ENCODE measurements at regions not wholly inside any gene's neighbourhood (a gene's known extent, or its start where the extent isn't known, plus 50 kb on each side); places are given as distances from the start of the nearest gene placed in this dataset.

GRCh38 chr16:51636920-51637769 is 486.1 kb upstream of the SALL1 start:
- H3K9me3 ChIP-seq (ENCODE audit: control insufficient read depth, insufficient read depth, low read length) = peaks cover 9% of the 10 kb centered on the region
- no peak overlapping the region for H3K4me3 Mint-ChIP-seq
- peaks cover 11% of the 10 kb centered on the region for H3K36me3 Mint-ChIP-seq
- TF ChIP-seq, protein P1, sequence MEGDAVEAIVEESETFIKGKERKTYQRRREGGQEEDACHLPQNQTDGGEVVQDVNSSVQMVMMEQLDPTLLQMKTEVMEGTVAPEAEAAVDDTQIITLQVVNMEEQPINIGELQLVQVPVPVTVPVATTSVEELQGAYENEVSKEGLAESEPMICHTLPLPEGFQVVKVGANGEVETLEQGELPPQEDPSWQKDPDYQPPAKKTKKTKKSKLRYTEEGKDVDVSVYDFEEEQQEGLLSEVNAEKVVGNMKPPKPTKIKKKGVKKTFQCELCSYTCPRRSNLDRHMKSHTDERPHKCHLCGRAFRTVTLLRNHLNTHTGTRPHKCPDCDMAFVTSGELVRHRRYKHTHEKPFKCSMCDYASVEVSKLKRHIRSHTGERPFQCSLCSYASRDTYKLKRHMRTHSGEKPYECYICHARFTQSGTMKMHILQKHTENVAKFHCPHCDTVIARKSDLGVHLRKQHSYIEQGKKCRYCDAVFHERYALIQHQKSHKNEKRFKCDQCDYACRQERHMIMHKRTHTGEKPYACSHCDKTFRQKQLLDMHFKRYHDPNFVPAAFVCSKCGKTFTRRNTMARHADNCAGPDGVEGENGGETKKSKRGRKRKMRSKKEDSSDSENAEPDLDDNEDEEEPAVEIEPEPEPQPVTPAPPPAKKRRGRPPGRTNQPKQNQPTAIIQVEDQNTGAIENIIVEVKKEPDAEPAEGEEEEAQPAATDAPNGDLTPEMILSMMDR (IDR thresholded peaks at IDR 0.05) = no peak
- WGBS (ENCODE audit: insufficient coverage) = 39% methylated on average over 14 of the region's 16 CpGs
- intact Hi-C loops (cut with micrococcal nuclease) = no loop called here
- no peaks in the 10 kb centered on the region for H3K36me3 ChIP-seq (ENCODE audit: control insufficient read depth, insufficient read depth, low read length)
- ATAC-seq = no peak
- H3K4me3 ChIP-seq (ENCODE audit: low read length) = no peak overlapping the region
- H3K9me3 Mint-ChIP-seq = peaks cover 9 to 15% of the 10 kb centered on the region in 2 donors
- no peaks in the 10 kb centered on the region for H3K4me1 ChIP-seq (ENCODE audit: control insufficient read depth, insufficient read depth, low read length)
- no peak overlapping the region for H3K27ac Mint-ChIP-seq
- no peak for DNase-seq
- H3K27me3 ChIP-seq (ENCODE audit: control insufficient read depth, insufficient read depth, low read length) = no peaks in the 10 kb centered on the region
- H3K27ac ChIP-seq (ENCODE audit: low read length) = no peak overlapping the region
- no peaks in the 10 kb centered on the region for H3K27me3 Mint-ChIP-seq (ENCODE audit: low read depth in 2 of 2)
- H3K4me1 Mint-ChIP-seq = no peaks in the 10 kb centered on the region

- intact Hi-C loops (cut with micrococcal nuclease) = no loop called here
- Histone ChIP-seq H3K27me3 (ENCODE audit: control insufficient read depth, insufficient read depth, low read length) (no peaks in the 10 kb centered on the region), H3K27ac (ENCODE audit: low read length) (no peak overlapping the region), H3K4me3 (ENCODE audit: low read length) (no peak overlapping the region), H3K9me3 (ENCODE audit: control insufficient read depth, insufficient read depth, low read length) (peaks cover 6% of the 10 kb centered on the region), H3K36me3 (ENCODE audit: control insufficient read depth, insufficient read depth, low read length) (no peaks in the 10 kb centered on the region), H3K4me1 (ENCODE audit: control insufficient read depth, insufficient read depth, low read length) (no peaks in the 10 kb centered on the region)
- peaks cover 13% of the 10 kb centered on the region for H3K36me3 Mint-ChIP-seq
- peaks cover 6 to 9% of the 10 kb centered on the region in 2 donors for H3K9me3 Mint-ChIP-seq
- ATAC-seq (no peak), DNase-seq (no peak)
- 6% methylated on average over 4 of the region's 4 CpGs for WGBS (ENCODE audit: insufficient coverage)
- no peak overlapping the region for H3K4me3 Mint-ChIP-seq
- H3K27me3 Mint-ChIP-seq (ENCODE audit: low read depth in 2 of 2) = no peaks in the 10 kb centered on the region
- H3K4me1 Mint-ChIP-seq = no peaks in the 10 kb centered on the region
- TF ChIP-seq, protein P1 (IDR thresholded peaks at IDR 0.05) = no peak
- H3K27ac Mint-ChIP-seq = no peak overlapping the region
These were observed 484.1 kb upstream of the SALL1 start for GRCh38 chr16:51635181-51635580.

GRCh38 chr16:51630076-51630475 is 479.0 kb upstream of the SALL1 start:
- Histone ChIP-seq H3K36me3 (ENCODE audit: control insufficient read depth, insufficient read depth, low read length) (no peaks in the 10 kb centered on the region), H3K9me3 (ENCODE audit: control insufficient read depth, insufficient read depth, low read length) (no peaks in the 10 kb centered on the region), H3K27me3 (ENCODE audit: control insufficient read depth, insufficient read depth, low read length) (no peaks in the 10 kb centered on the region), H3K4me3 (ENCODE audit: low read length) (no peak overlapping the region), H3K27ac (ENCODE audit: low read length) (no peak overlapping the region), H3K4me1 (ENCODE audit: control insufficient read depth, insufficient read depth, low read length) (no peaks in the 10 kb centered on the region)
- Mint-ChIP-seq H3K9me3 (peaks cover 8 to 11% of the 10 kb centered on the region in 2 donors), H3K4me3 (no peak overlapping the region), H3K27ac (no peak overlapping the region), H3K4me1 (no peaks in the 10 kb centered on the region), H3K27me3 (ENCODE audit: low read depth in 2 of 2) (no peaks in the 10 kb centered on the region), H3K36me3 (peaks cover 7% of the 10 kb centered on the region)
- no peak for DNase-seq
- TF ChIP-seq, protein P1 (IDR thresholded peaks at IDR 0.05) = no peak
- no peak for ATAC-seq
- WGBS (ENCODE audit: insufficient coverage) = 59% methylated on average over 3 of the region's 4 CpGs
- intact Hi-C loops (cut with micrococcal nuclease) = no loop called here

DNA sequence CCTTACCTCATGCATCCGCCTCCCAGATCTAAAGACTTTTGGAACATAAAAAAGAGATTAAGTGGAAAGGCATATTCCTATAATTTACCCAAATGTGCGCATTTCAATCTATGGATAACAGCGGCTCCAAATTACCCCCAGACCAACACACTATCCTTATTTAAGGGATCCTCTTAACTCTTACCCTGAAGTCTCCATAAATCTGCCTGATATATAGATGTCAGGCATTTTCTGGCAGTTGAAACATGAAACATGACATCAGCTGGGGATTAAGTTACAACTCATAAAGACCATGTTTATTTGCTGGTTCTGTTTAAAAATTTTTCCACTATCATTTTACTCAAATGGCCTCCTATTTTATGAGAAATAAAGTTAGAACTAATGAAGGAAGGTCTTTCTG is 478.5 kb upstream of the SALL1 start:
- Mint-ChIP-seq H3K4me3 (no peak overlapping the region), H3K4me1 (no peaks in the 10 kb centered on the region), H3K9me3 (peaks cover 8 to 11% of the 10 kb centered on the region in 2 donors), H3K27ac (no peak overlapping the region), H3K36me3 (peaks cover 6% of the 10 kb centered on the region), H3K27me3 (ENCODE audit: low read depth in 2 of 2) (no peaks in the 10 kb centered on the region)
- no peaks in the 10 kb centered on the region for H3K27me3 ChIP-seq (ENCODE audit: control insufficient read depth, insufficient read depth, low read length)
- ATAC-seq (no peak), DNase-seq (no peak)
- H3K36me3 ChIP-seq (ENCODE audit: control insufficient read depth, insufficient read depth, low read length) = no peaks in the 10 kb centered on the region
- intact Hi-C loops (cut with micrococcal nuclease) = no loop called here
- no peaks in the 10 kb centered on the region for H3K9me3 ChIP-seq (ENCODE audit: control insufficient read depth, insufficient read depth, low read length)
- WGBS (ENCODE audit: insufficient coverage) = 80% methylated on average over 1 of the region's 3 CpGs
- no peaks in the 10 kb centered on the region for H3K4me1 ChIP-seq (ENCODE audit: control insufficient read depth, insufficient read depth, low read length)
- TF ChIP-seq, protein P1 (IDR thresholded peaks at IDR 0.05) = no peak
- H3K4me3 ChIP-seq (ENCODE audit: low read length) = no peak overlapping the region
- H3K27ac ChIP-seq (ENCODE audit: low read length) = no peak overlapping the region
